ENCODE measurements at regions not wholly inside any gene's neighbourhood (a gene's known extent, or its start where the extent isn't known, plus 50 kb on each side); places are given as distances from the start of the nearest gene placed in this dataset.

GRCh38 chr7:108717781-108718180 lies 148.1 kb downstream of the DNAJB9 start:
- H3K4me3 ChIP-seq = no peak overlapping the region
- intact Hi-C loops (cut with DNase I) = no loop called here
- H3K27me3 ChIP-seq = no peaks in the 10 kb centered on the region
- DNase-seq (ENCODE audit: extremely low spot score in 2 of 2) = no peak
- H3K36me3 ChIP-seq = no peaks in the 10 kb centered on the region
- no peak overlapping the region for H3K27ac ChIP-seq
- TF ChIP-seq CTCF (IDR thresholded peaks at IDR 0.05) (no peak), POLR2AphosphoS5 (IDR thresholded peaks at IDR 0.05; ENCODE audit: insufficient read depth in 1 of 2, low read depth in 1 of 2) (no peak), POLR2A (IDR thresholded peaks at IDR 0.05) (no peak)
- no peaks in the 10 kb centered on the region for H3K4me1 ChIP-seq
- no peaks in the 10 kb centered on the region for H3K9me3 ChIP-seq

- Histone ChIP-seq H3K4me1 (no peaks in the 10 kb centered on the region), H3K36me3 (no peaks in the 10 kb centered on the region), H3K27me3 (no peaks in the 10 kb centered on the region), H3K27ac (no peak overlapping the region), H3K9me3 (no peaks in the 10 kb centered on the region), H3K4me3 (no peak overlapping the region)
- TF ChIP-seq POLR2A (IDR thresholded peaks at IDR 0.05) (no peak), POLR2AphosphoS5 (IDR thresholded peaks at IDR 0.05; ENCODE audit: insufficient read depth in 1 of 2, low read depth in 1 of 2) (no peak), CTCF (IDR thresholded peaks at IDR 0.05) (no peak)
- intact Hi-C loops (cut with DNase I) = no loop called here
- DNase-seq (ENCODE audit: extremely low spot score in 2 of 2) = no peak
These were observed 150.0 kb downstream of the DNAJB9 start for GRCh38 chr7:108719631-108720030.

- no peak overlapping the region for H3K4me3 ChIP-seq
- H3K27ac ChIP-seq = no peak overlapping the region
- H3K9me3 ChIP-seq = no peaks in the 10 kb centered on the region
- no peak for DNase-seq (ENCODE audit: extremely low spot score in 2 of 2)
- no peaks in the 10 kb centered on the region for H3K4me1 ChIP-seq
- TF ChIP-seq POLR2AphosphoS5 (IDR thresholded peaks at IDR 0.05; ENCODE audit: insufficient read depth in 1 of 2, low read depth in 1 of 2) (no peak), POLR2A (IDR thresholded peaks at IDR 0.05) (no peak), CTCF (IDR thresholded peaks at IDR 0.05) (no peak)
- intact Hi-C loops (cut with DNase I) = no loop called here
- no peaks in the 10 kb centered on the region for H3K27me3 ChIP-seq
- no peaks in the 10 kb centered on the region for H3K36me3 ChIP-seq
These were observed 152.9 kb downstream of the DNAJB9 start for GRCh38 chr7:108722561-108722960.

GRCh38 chr7:108723381-108723814 lies 153.7 kb downstream of the DNAJB9 start:
- Histone ChIP-seq H3K27ac (no peak overlapping the region), H3K9me3 (no peaks in the 10 kb centered on the region), H3K36me3 (no peaks in the 10 kb centered on the region), H3K4me3 (no peak overlapping the region), H3K4me1 (no peaks in the 10 kb centered on the region), H3K27me3 (no peaks in the 10 kb centered on the region)
- DNase-seq (ENCODE audit: extremely low spot score in 2 of 2) = no peak
- intact Hi-C loops (cut with DNase I) = no loop called here
- TF ChIP-seq POLR2AphosphoS5 (IDR thresholded peaks at IDR 0.05; ENCODE audit: insufficient read depth in 1 of 2, low read depth in 1 of 2) (no peak), POLR2A (IDR thresholded peaks at IDR 0.05) (no peak)

- no peak overlapping the region for H3K27ac ChIP-seq
- H3K9me3 ChIP-seq = no peaks in the 10 kb centered on the region
- DNase-seq (ENCODE audit: extremely low spot score in 2 of 2) = no peak
- no peaks in the 10 kb centered on the region for H3K4me1 ChIP-seq
- H3K27me3 ChIP-seq = no peaks in the 10 kb centered on the region
- TF ChIP-seq POLR2AphosphoS5 (IDR thresholded peaks at IDR 0.05; ENCODE audit: insufficient read depth in 1 of 2, low read depth in 1 of 2) (no peak), CTCF (IDR thresholded peaks at IDR 0.05) (no peak), POLR2A (IDR thresholded peaks at IDR 0.05) (no peak)
- H3K4me3 ChIP-seq = no peak overlapping the region
- intact Hi-C loops (cut with DNase I) = no loop called here
- no peaks in the 10 kb centered on the region for H3K36me3 ChIP-seq
These were observed 154.8 kb downstream of the DNAJB9 start for GRCh38 chr7:108724251-108725100.
